ENCODE measurements at regions not wholly inside any gene's neighbourhood (a gene's known extent, or its start where the extent isn't known, plus 50 kb on each side); places are given as distances from the start of the nearest gene placed in this dataset.
A peak's percentile ranks its signal among the peaks of the same experiment; 100 is the strongest.

GRCh38 chr4:176443646-176444409 lies 124.1 kb downstream of the SPCS3 start:
- DNase-seq = peak; percentile 41

- peak; percentile 77 for DNase-seq
These were observed 125.0 kb downstream of the SPCS3 start for GRCh38 chr4:176444741-176445140.

- DNase-seq = no peak
These were observed 129.0 kb downstream of the SPCS3 start for GRCh38 chr4:176448761-176449160.

- no peak for DNase-seq
These were observed 131.7 kb downstream of the SPCS3 start for GRCh38 chr4:176451443-176451842.

GRCh38 chr4:176453079-176453478 lies 133.3 kb downstream of the SPCS3 start:
- no peak for DNase-seq

- no peak for DNase-seq
These were observed 133.9 kb downstream of the SPCS3 start for GRCh38 chr4:176453658-176454057.

GRCh38 chr4:176464748-176465147 lies 145.0 kb downstream of the SPCS3 start:
- no peak for DNase-seq

GRCh38 chr4:176467001-176467400 lies 147.2 kb downstream of the SPCS3 start:
- DNase-seq = no peak

GRCh38 chr4:176469546-176469945 lies 149.8 kb downstream of the SPCS3 start:
- DNase-seq = no peak

GRCh38 chr4:176470671-176471070 lies 150.9 kb downstream of the SPCS3 start:
- DNase-seq = no peak

- DNase-seq = no peak
These were observed 155.3 kb downstream of the SPCS3 start for GRCh38 chr4:176475067-176475466.

GRCh38 chr4:176478076-176478475 lies 158.3 kb downstream of the SPCS3 start:
- DNase-seq = no peak

GRCh38 chr4:176479767-176480166 lies 160.0 kb downstream of the SPCS3 start:
- no peak for DNase-seq

- DNase-seq = no peak
These were observed 163.2 kb downstream of the SPCS3 start for GRCh38 chr4:176482972-176483371.

GRCh38 chr4:176484301-176484984 lies 164.7 kb downstream of the SPCS3 start:
- no peak for DNase-seq

GRCh38 chr4:176489001-176489400 lies 169.2 kb downstream of the SPCS3 start:
- DNase-seq = no peak

GRCh38 chr4:176492646-176493302 lies 173.0 kb downstream of the SPCS3 start:
- no peak for DNase-seq

GRCh38 chr4:176498617-176499256 lies 179.0 kb downstream of the SPCS3 start:
- peak; percentile 11 for DNase-seq

GRCh38 chr4:176499518-176499917 lies 179.8 kb downstream of the SPCS3 start:
- peak; percentile 80 for DNase-seq

GRCh38 chr4:176500894-176501293 lies 181.1 kb downstream of the SPCS3 start:
- no peak for DNase-seq

- no peak for DNase-seq
These were observed 184.4 kb downstream of the SPCS3 start for GRCh38 chr4:176504118-176504517.

GRCh38 chr4:176507845-176508533 lies 188.2 kb downstream of the SPCS3 start:
- DNase-seq = no peak

Data from HCEC 1CT (cell line).